Stomach (tissue), 8 donors: ENCODE measurements at regions not wholly inside any gene's neighbourhood (a gene's known extent, or its start where the extent isn't known, plus 50 kb on each side); places are given as distances from the start of the nearest gene placed in this dataset.

ENCODE experiments used
- DNase-seq, 2 donors: peaks; one replicate each; pipeline versions ENCODE4 v3.0.0 to v3.0.0-alpha.2; 2013 to 2019
- H3K27ac ChIP-seq, 5 donors: fragments of 200-600 bp in 4 of 5; sonication (generic) in 4 of 5; one replicate each; pipeline ENCODE4 v1.5.1; 2013 to 2019; ENCODE audit warnings: mild to moderate bottlenecking in 1 of 5, moderate library complexity in 1 of 5
- H3K27me3 ChIP-seq, 3 donors: fragments of 200-600 bp; sonication (generic); one replicate each; pipeline ENCODE4 v1.5.1; 2017 to 2019; ENCODE audit warnings: mixed run types in 1 of 3
- H3K36me3 ChIP-seq, 4 donors: fragments of 200-600 bp; sonication (generic); 1 replicate in 3 of 4; 2 replicates in 1 of 4; pipeline ENCODE4 v1.5.1; 2016 to 2019
- H3K4me1 ChIP-seq, 4 donors: fragments of 200-600 bp; sonication (generic); one replicate each; pipeline ENCODE4 v1.5.1; 2016 to 2019
- H3K4me3 ChIP-seq, 4 donors: fragments of 200-600 bp; sonication (generic) in 3 of 4; one replicate each; pipeline ENCODE4 v1.5.1; 2016 to 2019; ENCODE audit warnings: mild to moderate bottlenecking in 1 of 4
- H3K9me3 ChIP-seq, 4 donors: fragments of 200-600 bp; sonication (generic); one replicate each; pipeline ENCODE4 v1.5.1; 2016 to 2019
- EP300 ChIP-seq: sonication (generic); formaldehyde crosslinking; IDR thresholded peaks from one replicate; pipeline ENCODE4 v1.6.1; 2017; ENCODE audit warnings: antibody characterized with exemption
- POLR2A ChIP-seq, 4 donors: fragments of 450-650 bp; IDR thresholded peaks; one replicate each; pipeline ENCODE4 v1.6.1; 2016; ENCODE audit warnings: antibody characterized with exemption in 4 of 4, control low read depth in 2 of 4, mild to moderate bottlenecking in 1 of 4, moderate library complexity in 1 of 4
- POLR2AphosphoS5 ChIP-seq, 3 donors: sonication (generic); formaldehyde crosslinking; IDR thresholded peaks; one replicate each; pipeline ENCODE4 v1.6.1; 2016; ENCODE audit warnings: antibody characterized with exemption in 3 of 3
- WGBS, 5 donors: extraction: QIAGEN DNeasy Blood & Tissue Kit in 3 of 5; methylation state at CpG; one replicate each; pipeline versions ENCODE4 v1.1.5 to v1.1.7; 2013 to 2018; 5-methylcytosine and 5-hydroxymethylcytosine counted together
- intact Hi-C: fragments of 100-400 bp; cut with DNase I; formaldehyde crosslinking; loops from one replicate; pipeline ENCODE4 v1.15.1; 2023; ENCODE audit warnings: low total_unique reads
- TF ChIP-seq, protein P1 (sequence below), 7 experiments: fragments of 450-650 bp in 4 of 7; fragments of 200-600 bp in 3 of 7; sonication (generic) in 3 of 7; IDR thresholded peaks; one replicate each; pipeline ENCODE4 v1.5.1; 2016 to 2019; ENCODE audit warnings: antibody characterized with exemption in 7 of 7, control low read depth in 2 of 7, mild to moderate bottlenecking in 1 of 7
- donor health status: healthy with polysubstance abuse.
- donor health status: Bipolar disorder and iron deficiency.
- donor health status: healthy.

DNA sequence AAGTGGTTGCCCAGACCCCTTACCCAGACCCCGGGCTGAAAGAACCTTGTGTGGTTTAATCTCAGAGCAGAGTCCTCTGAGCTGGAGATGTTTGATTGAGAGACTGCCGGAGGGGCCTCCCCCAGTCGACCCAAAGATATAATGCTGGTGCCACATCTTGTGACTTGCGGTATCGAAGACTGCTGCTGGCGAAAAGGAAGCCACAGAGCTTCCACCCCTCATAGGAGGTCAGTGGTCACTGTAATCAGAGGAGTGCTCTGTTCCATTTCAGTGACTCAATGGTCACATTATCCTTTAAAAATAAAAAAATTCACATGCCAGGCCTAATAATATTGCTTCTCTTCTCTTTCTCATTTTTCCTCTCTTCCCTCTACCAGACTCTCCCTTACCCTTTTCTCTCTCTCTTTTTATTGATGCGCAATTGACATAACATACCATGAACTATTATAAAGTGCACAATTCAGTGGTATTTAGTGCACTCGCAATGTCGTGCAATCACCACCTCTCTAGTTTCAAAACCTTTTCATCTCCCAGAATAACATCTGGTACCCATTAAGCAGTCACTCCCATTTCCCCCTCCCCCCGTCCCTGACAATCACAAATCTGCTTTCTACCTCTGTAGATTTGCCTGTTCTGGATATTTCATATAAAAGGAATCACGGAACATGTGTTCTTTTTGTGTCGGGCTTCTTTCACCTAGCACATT, 52.6 kb upstream of the LYST start:
- WGBS, 5 donors: 76 to 80% (median 78%) methylated on average over 12 of the region's 12 CpGs
- DNase-seq: no peak
- Histone ChIP-seq H3K4me3 (no peak overlapping the region), H3K36me3 (no peaks in the 10 kb centered on the region), H3K4me1 (peaks cover 22 to 72% (median 42%) of the 10 kb centered on the region in 4 donors), H3K27ac (peak overlapping the region in 4 of 5 donors; percentile 42 to 84 (median 78)), H3K9me3 (no peaks in the 10 kb centered on the region), H3K27me3 (no peaks in the 10 kb centered on the region)
- no peak for TF ChIP-seq POLR2A (IDR thresholded peaks at IDR 0.05)
- TF ChIP-seq EP300: no peak
- TF ChIP-seq POLR2AphosphoS5 (IDR thresholded peaks at IDR 0.05): no peak
- TF ChIP-seq, protein P1, sequence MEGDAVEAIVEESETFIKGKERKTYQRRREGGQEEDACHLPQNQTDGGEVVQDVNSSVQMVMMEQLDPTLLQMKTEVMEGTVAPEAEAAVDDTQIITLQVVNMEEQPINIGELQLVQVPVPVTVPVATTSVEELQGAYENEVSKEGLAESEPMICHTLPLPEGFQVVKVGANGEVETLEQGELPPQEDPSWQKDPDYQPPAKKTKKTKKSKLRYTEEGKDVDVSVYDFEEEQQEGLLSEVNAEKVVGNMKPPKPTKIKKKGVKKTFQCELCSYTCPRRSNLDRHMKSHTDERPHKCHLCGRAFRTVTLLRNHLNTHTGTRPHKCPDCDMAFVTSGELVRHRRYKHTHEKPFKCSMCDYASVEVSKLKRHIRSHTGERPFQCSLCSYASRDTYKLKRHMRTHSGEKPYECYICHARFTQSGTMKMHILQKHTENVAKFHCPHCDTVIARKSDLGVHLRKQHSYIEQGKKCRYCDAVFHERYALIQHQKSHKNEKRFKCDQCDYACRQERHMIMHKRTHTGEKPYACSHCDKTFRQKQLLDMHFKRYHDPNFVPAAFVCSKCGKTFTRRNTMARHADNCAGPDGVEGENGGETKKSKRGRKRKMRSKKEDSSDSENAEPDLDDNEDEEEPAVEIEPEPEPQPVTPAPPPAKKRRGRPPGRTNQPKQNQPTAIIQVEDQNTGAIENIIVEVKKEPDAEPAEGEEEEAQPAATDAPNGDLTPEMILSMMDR (IDR thresholded peaks at IDR 0.05): no peak
- intact Hi-C loops: no loop called here

GRCh38 chr1:235918465-235918864, 51.8 kb upstream of the LYST start:
- intact Hi-C loops: no loop called here
- peaks cover 22 to 64% (median 34%) of the 10 kb centered on the region in 4 donors for H3K4me1 ChIP-seq
- DNase-seq: no peak
- H3K4me3 ChIP-seq: no peak overlapping the region
- H3K27me3 ChIP-seq: no peaks in the 10 kb centered on the region
- H3K36me3 ChIP-seq: no peaks in the 10 kb centered on the region
- no peak for TF ChIP-seq EP300
- TF ChIP-seq POLR2A (IDR thresholded peaks at IDR 0.05): no peak
- TF ChIP-seq, protein P1 (IDR thresholded peaks at IDR 0.05): no peak
- TF ChIP-seq POLR2AphosphoS5 (IDR thresholded peaks at IDR 0.05): no peak
- H3K27ac ChIP-seq: peak overlapping the region in 3 of 5 donors; percentile 78 to 84 (median 78)
- H3K9me3 ChIP-seq: no peaks in the 10 kb centered on the region
- WGBS, 5 donors: 65 to 94% (median 83%) methylated on average over 5 of the region's 5 CpGs

GRCh38 chr1:235918032-235918431, 51.3 kb upstream of the LYST start:
- intact Hi-C loops: no loop called here
- Histone ChIP-seq H3K4me3 (no peak overlapping the region), H3K27ac (peak overlapping the region; percentile 22 to 84 (median 78)), H3K4me1 (peaks cover 22 to 59% (median 32%) of the 10 kb centered on the region in 4 donors), H3K9me3 (no peaks in the 10 kb centered on the region), H3K27me3 (no peaks in the 10 kb centered on the region), H3K36me3 (no peaks in the 10 kb centered on the region)
- no peak for DNase-seq
- 83 to 94% (median 88%) methylated on average over 11 to 13 of the region's 13 CpGs for WGBS, 5 donors
- no peak for TF ChIP-seq POLR2A (IDR thresholded peaks at IDR 0.05)
- TF ChIP-seq, protein P1 (IDR thresholded peaks at IDR 0.05): no peak
- no peak for TF ChIP-seq EP300
- TF ChIP-seq POLR2AphosphoS5 (IDR thresholded peaks at IDR 0.05): no peak

DNA sequence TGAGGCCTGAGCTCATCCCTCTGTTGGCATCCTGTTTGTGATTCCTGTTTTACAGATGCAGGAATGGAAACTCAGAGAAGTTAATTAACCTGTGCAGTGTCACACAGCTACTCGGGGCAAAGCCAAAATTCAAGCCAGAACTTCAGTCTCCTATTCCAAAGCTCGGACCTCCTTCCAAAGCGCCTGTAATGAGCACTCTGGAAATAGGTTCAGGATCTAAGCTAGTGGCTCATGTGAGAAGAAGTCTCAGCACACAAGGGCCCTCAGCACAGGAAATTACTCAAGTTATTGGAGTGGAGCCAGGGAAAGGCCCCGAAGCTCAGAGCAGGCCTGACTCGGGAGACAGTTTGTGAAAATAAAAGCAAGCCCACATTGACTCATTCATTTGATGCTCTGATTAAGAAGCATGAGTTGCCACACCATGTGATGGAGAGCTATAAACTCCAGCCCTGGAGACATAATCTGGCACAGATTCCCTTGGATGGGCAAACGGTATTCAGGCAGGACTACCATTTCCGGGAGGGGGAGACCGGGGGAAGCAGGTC, 50.6 kb upstream of the LYST start:
- intact Hi-C loops: no loop called here
- Histone ChIP-seq H3K36me3 (no peaks in the 10 kb centered on the region), H3K27me3 (no peaks in the 10 kb centered on the region), H3K4me3 (no peak overlapping the region), H3K9me3 (no peaks in the 10 kb centered on the region), H3K4me1 (peaks cover 22 to 54% (median 32%) of the 10 kb centered on the region in 4 donors), H3K27ac (peak overlapping the region; percentile 55 to 84 (median 78))
- TF ChIP-seq POLR2AphosphoS5 (IDR thresholded peaks at IDR 0.05) (peak; percentile 58 to 87 (median 61)), EP300 (no peak), POLR2A (IDR thresholded peaks at IDR 0.05) (no peak)
- TF ChIP-seq, protein P1 (IDR thresholded peaks at IDR 0.05): no peak
- DNase-seq: peak; percentile 58 to 87
- 28 to 43% (median 35%) methylated on average over 8 of the region's 8 CpGs for WGBS, 5 donors
